OCI-LY3 (cell line): ENCODE measurements at regions not wholly inside any gene's neighbourhood (a gene's known extent, or its start where the extent isn't known, plus 50 kb on each side); places are given as distances from the start of the nearest gene placed in this dataset.

Experiments used
- CTCF ChIP-seq: fragments of 200-600, 300-600 bp; sonication (generic); IDR thresholded peaks from 2 replicates; pipeline ENCODE4 v1.5.1; 2014; ENCODE audit warnings: antibody characterized with exemption, low read length, low read depth
- EZH2phosphoT487 ChIP-seq: fragments of 200-600 bp; shearing (Covaris generic); IDR thresholded peaks from 2 replicates; pipeline ENCODE4 v1.6.1; 2018; ENCODE audit warnings: antibody characterized with exemption, mixed run types, low read depth

GRCh38 chr11:92297567-92298553 lies 73.2 kb downstream of the FAT3 start:
- TF ChIP-seq CTCF (no peak), EZH2phosphoT487 (no peak)
